ENCODE measurements at regions not wholly inside any gene's neighbourhood (a gene's known extent, or its start where the extent isn't known, plus 50 kb on each side); places are given as distances from the start of the nearest gene placed in this dataset.

- Histone ChIP-seq H2AFZ (ENCODE audit: low read depth) (no peak overlapping the region), H3K27ac (no peak overlapping the region), H4K20me1 (ENCODE audit: insufficient read depth) (no peaks in the 10 kb centered on the region), H3K4me1 (ENCODE audit: low read depth, poor library complexity, severe bottlenecking) (no peaks in the 10 kb centered on the region), H3K79me2 (ENCODE audit: insufficient read depth, low read depth) (no peaks in the 10 kb centered on the region), H3K27me3 (ENCODE audit: insufficient read depth, low read depth) (no peaks in the 10 kb centered on the region), H3K4me3 (IDR thresholded peaks at IDR 0.05; ENCODE audit: insufficient read depth, low read depth, low read length) (no peak overlapping the region), H3K36me3 (ENCODE audit: insufficient read depth) (no peaks in the 10 kb centered on the region), H3K4me2 (no peak overlapping the region), H3K9ac (no peak overlapping the region)
- TF ChIP-seq CTCF (conservative IDR thresholded peaks at IDR 0.05; ENCODE audit: low read depth, low read length): no peak
These were observed 128.7 kb upstream of the SLC10A2 start for GRCh38 chr13:103194871-103195270.

GRCh38 chr13:103192511-103193135, 126.4 kb upstream of the SLC10A2 start:
- Histone ChIP-seq H3K4me2 (no peak overlapping the region), H3K36me3 (ENCODE audit: insufficient read depth) (no peaks in the 10 kb centered on the region), H3K4me1 (ENCODE audit: low read depth, poor library complexity, severe bottlenecking) (no peaks in the 10 kb centered on the region), H3K27me3 (ENCODE audit: insufficient read depth, low read depth) (no peaks in the 10 kb centered on the region), H3K27ac (no peak overlapping the region), H3K9ac (no peak overlapping the region), H3K79me2 (ENCODE audit: insufficient read depth, low read depth) (no peaks in the 10 kb centered on the region), H3K4me3 (IDR thresholded peaks at IDR 0.05; ENCODE audit: insufficient read depth, low read depth, low read length) (no peak overlapping the region), H2AFZ (ENCODE audit: low read depth) (no peak overlapping the region), H4K20me1 (ENCODE audit: insufficient read depth) (no peaks in the 10 kb centered on the region)
- no peak for TF ChIP-seq CTCF (conservative IDR thresholded peaks at IDR 0.05; ENCODE audit: low read depth, low read length)

- Histone ChIP-seq H3K9ac (no peak overlapping the region), H2AFZ (ENCODE audit: low read depth) (no peak overlapping the region), H3K27ac (no peak overlapping the region), H3K36me3 (ENCODE audit: insufficient read depth) (no peaks in the 10 kb centered on the region), H3K4me2 (no peak overlapping the region), H3K27me3 (ENCODE audit: insufficient read depth, low read depth) (no peaks in the 10 kb centered on the region), H4K20me1 (ENCODE audit: insufficient read depth) (no peaks in the 10 kb centered on the region), H3K79me2 (ENCODE audit: insufficient read depth, low read depth) (no peaks in the 10 kb centered on the region), H3K4me3 (IDR thresholded peaks at IDR 0.05; ENCODE audit: insufficient read depth, low read depth, low read length) (no peak overlapping the region), H3K4me1 (ENCODE audit: low read depth, poor library complexity, severe bottlenecking) (no peaks in the 10 kb centered on the region)
- no peak for TF ChIP-seq CTCF (conservative IDR thresholded peaks at IDR 0.05; ENCODE audit: low read depth, low read length)
These were observed 124.6 kb upstream of the SLC10A2 start for GRCh38 chr13:103190841-103191240.

- Histone ChIP-seq H2AFZ (ENCODE audit: low read depth) (no peak overlapping the region), H3K36me3 (ENCODE audit: insufficient read depth) (no peaks in the 10 kb centered on the region), H3K4me3 (IDR thresholded peaks at IDR 0.05; ENCODE audit: insufficient read depth, low read depth, low read length) (no peak overlapping the region), H3K79me2 (ENCODE audit: insufficient read depth, low read depth) (no peaks in the 10 kb centered on the region), H3K4me1 (ENCODE audit: low read depth, poor library complexity, severe bottlenecking) (no peaks in the 10 kb centered on the region), H4K20me1 (ENCODE audit: insufficient read depth) (no peaks in the 10 kb centered on the region), H3K27ac (no peak overlapping the region), H3K4me2 (no peak overlapping the region), H3K9ac (no peak overlapping the region), H3K27me3 (ENCODE audit: insufficient read depth, low read depth) (no peaks in the 10 kb centered on the region)
- peak; percentile 41; the same call in 1 of the 2 replicates for TF ChIP-seq CTCF (conservative IDR thresholded peaks at IDR 0.05; ENCODE audit: low read depth, low read length)
These were observed 122.6 kb upstream of the SLC10A2 start for GRCh38 chr13:103188713-103189326.

All from KMS-11 (cell line).